ENCODE measurements at regions not wholly inside any gene's neighbourhood (a gene's known extent, or its start where the extent isn't known, plus 50 kb on each side); places are given as distances from the start of the nearest gene placed in this dataset.

DNA sequence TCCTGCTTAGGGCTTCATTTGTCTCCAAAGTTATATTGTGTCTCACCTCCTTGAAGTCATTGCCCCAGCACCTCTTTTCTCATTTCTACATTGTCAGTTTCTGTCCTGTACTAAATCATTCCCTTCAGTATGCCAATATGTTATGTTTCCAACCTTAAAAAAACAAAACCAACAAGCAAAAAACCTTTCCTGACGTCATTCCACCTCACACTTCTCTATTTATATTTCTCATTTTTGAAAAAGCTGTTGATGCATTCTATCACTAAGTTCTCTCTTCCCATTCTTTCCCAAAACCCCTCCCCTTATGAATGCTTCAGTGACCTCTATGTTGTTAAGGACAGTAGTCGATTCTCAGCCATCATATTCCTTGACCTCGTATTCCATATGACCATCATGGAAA, 98.7 kb upstream of the ARHGAP24 start:
- H3K27me3 ChIP-seq, result no peaks in the 10 kb centered on the region
- no peak for DNase-seq
- H3K9me3 ChIP-seq, result no peaks in the 10 kb centered on the region
- H3K36me3 ChIP-seq, result no peaks in the 10 kb centered on the region
- no peak overlapping the region for H3K4me3 ChIP-seq

- no peaks in the 10 kb centered on the region for H3K36me3 ChIP-seq
- H3K27me3 ChIP-seq, result no peaks in the 10 kb centered on the region
- no peaks in the 10 kb centered on the region for H3K9me3 ChIP-seq
- no peak for DNase-seq
- H3K4me3 ChIP-seq, result no peak overlapping the region
Observed at GRCh38 chr4:85381968-85382367, 93.0 kb upstream of the ARHGAP24 start.

GRCh38 chr4:85391071-85391470, 83.9 kb upstream of the ARHGAP24 start:
- Histone ChIP-seq H3K4me3 (no peak overlapping the region), H3K27me3 (no peaks in the 10 kb centered on the region), H3K36me3 (no peaks in the 10 kb centered on the region), H3K9me3 (no peaks in the 10 kb centered on the region)
- no peak for DNase-seq

GRCh38 chr4:85391589-85392410, 83.2 kb upstream of the ARHGAP24 start:
- Histone ChIP-seq H3K27me3 (no peaks in the 10 kb centered on the region), H3K4me3 (no peak overlapping the region), H3K36me3 (no peaks in the 10 kb centered on the region), H3K9me3 (no peaks in the 10 kb centered on the region)
- no peak for DNase-seq

DNA sequence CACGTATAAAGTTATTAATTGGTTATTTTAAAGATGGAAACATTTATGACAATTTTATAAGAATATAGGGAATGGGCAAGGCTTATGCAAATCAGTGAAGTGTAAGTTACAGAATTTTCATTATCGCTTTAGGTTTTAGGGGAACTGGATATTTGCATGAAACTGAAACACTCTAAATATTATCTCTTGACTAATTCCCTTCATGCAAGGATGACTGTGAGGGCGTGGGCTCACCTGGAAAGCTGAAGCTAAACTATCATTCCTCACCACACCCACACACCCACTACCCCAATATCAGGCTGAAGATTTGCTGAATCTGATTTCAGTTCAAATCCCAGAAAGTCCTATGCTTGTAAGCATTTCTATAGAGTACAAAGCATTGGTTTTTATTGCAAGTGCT, 81.7 kb upstream of the ARHGAP24 start:
- no peak for DNase-seq
- Histone ChIP-seq H3K9me3 (no peaks in the 10 kb centered on the region), H3K36me3 (no peaks in the 10 kb centered on the region), H3K27me3 (no peaks in the 10 kb centered on the region), H3K4me3 (no peak overlapping the region)

DNA sequence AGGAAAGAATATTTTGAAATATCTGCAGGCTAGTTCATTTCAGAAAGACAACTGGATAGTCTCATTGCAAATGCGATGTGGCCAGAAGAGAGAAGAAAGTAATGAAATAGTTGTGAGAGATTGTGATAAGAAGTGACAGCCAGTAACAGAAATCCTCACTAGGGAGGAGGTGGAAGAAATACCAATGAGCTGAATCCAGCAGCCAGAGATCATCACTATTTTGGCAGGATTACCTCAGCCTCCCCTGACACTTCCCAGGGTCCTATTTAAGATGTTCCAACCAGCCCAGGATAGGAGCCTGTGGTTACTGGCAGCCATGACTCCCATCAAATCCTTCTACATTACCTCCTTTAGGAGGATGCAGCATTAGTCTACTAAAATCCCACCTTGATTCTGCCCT, 76.7 kb upstream of the ARHGAP24 start:
- Histone ChIP-seq H3K4me3 (no peak overlapping the region), H3K36me3 (no peaks in the 10 kb centered on the region), H3K9me3 (no peaks in the 10 kb centered on the region), H3K27me3 (no peaks in the 10 kb centered on the region)
- DNase-seq, result peak; percentile 29

DNA sequence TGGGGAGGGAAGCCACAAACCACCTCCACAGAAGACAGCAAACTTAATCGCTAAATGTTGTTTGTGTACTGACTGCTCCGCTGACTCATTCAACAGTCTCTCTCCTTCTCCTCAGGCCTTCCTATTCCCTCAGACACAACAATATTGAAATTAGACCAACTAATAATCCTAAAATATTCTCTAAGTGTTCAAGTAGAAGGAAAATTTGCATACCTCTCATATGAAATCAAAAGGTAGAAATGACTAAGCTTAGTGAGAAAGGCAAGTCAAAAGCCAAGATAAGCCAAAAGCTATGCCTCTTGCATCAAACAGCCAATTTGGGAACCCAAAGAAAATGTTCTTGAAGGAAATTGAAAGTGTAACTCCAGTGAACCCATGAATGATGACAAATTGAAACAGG, 75.7 kb upstream of the ARHGAP24 start:
- H3K9me3 ChIP-seq, result no peaks in the 10 kb centered on the region
- no peak overlapping the region for H3K4me3 ChIP-seq
- no peaks in the 10 kb centered on the region for H3K27me3 ChIP-seq
- H3K36me3 ChIP-seq, result no peaks in the 10 kb centered on the region
- no peak for DNase-seq

GRCh38 chr4:85402371-85402770, 72.6 kb upstream of the ARHGAP24 start:
- peak; percentile 12 for DNase-seq
- Histone ChIP-seq H3K4me3 (no peak overlapping the region), H3K36me3 (no peaks in the 10 kb centered on the region), H3K9me3 (no peaks in the 10 kb centered on the region), H3K27me3 (no peaks in the 10 kb centered on the region)

- no peak overlapping the region for H3K4me3 ChIP-seq
- H3K36me3 ChIP-seq, result no peaks in the 10 kb centered on the region
- no peaks in the 10 kb centered on the region for H3K9me3 ChIP-seq
- no peaks in the 10 kb centered on the region for H3K27me3 ChIP-seq
- DNase-seq, result no peak
Observed at GRCh38 chr4:85406185-85406584, 68.8 kb upstream of the ARHGAP24 start.

- H3K27me3 ChIP-seq, result no peaks in the 10 kb centered on the region
- no peaks in the 10 kb centered on the region for H3K9me3 ChIP-seq
- H3K4me3 ChIP-seq, result no peak overlapping the region
- H3K36me3 ChIP-seq, result no peaks in the 10 kb centered on the region
- no peak for DNase-seq
Observed at GRCh38 chr4:85407546-85407945, 67.4 kb upstream of the ARHGAP24 start.

DNA sequence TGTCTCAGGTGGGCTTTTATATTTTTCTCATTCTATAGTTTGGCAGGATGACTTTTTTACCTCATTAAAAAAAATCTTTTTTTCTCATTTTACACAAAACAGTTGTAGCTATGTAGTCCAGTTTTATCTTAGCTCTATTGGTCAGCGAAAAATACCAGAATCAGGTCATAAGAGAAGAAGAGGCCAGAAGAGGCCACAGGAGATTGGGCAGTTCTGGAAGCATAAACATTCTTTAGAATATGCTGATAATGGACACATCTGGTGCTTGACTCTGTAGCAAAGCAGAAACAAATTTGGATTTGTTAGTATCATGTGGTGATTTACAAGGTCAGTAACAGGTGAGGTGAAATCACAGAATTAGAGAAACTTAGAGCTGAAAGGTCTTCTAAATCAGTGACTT, 66.6 kb upstream of the ARHGAP24 start:
- H3K27me3 ChIP-seq, result no peaks in the 10 kb centered on the region

DNA sequence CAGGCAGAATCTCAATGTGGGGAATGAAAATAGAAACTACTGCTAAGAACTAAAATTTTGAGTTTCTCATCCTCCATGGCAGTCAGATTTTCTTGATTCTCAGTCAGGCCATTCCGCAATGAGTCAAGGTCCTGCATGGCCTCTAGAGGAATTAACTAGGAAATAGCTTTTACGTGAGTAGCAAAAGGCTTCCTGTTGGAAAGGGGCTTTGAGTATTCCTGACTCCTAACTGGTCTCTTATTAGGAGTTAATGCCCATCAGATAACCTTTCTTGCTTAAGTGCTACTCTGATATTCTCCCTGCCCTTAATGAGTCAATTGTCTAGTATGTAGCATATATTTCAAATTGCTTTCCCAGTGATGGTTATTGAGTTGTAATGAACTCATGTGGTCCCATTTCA, 65.7 kb upstream of the ARHGAP24 start:
- Histone ChIP-seq H3K4me3 (no peak overlapping the region), H3K27me3 (no peaks in the 10 kb centered on the region), H3K36me3 (no peaks in the 10 kb centered on the region), H3K9me3 (no peaks in the 10 kb centered on the region)
- DNase-seq, result no peak

More for the DNA sequence above, 66.6 kb upstream of the ARHGAP24 start:
- Histone ChIP-seq H3K9me3 (no peaks in the 10 kb centered on the region), H3K36me3 (no peaks in the 10 kb centered on the region), H3K4me3 (no peak overlapping the region)
- DNase-seq, result no peak

GRCh38 chr4:85411386-85411785, 63.6 kb upstream of the ARHGAP24 start:
- no peaks in the 10 kb centered on the region for H3K27me3 ChIP-seq
- H3K4me3 ChIP-seq, result no peak overlapping the region
- DNase-seq, result no peak
- H3K36me3 ChIP-seq, result no peaks in the 10 kb centered on the region
- no peaks in the 10 kb centered on the region for H3K9me3 ChIP-seq

- DNase-seq, result no peak
- Histone ChIP-seq H3K4me3 (no peak overlapping the region), H3K27me3 (no peaks in the 10 kb centered on the region), H3K9me3 (no peaks in the 10 kb centered on the region), H3K36me3 (no peaks in the 10 kb centered on the region)
Observed at GRCh38 chr4:85414972-85415371, 60.0 kb upstream of the ARHGAP24 start.

DNA sequence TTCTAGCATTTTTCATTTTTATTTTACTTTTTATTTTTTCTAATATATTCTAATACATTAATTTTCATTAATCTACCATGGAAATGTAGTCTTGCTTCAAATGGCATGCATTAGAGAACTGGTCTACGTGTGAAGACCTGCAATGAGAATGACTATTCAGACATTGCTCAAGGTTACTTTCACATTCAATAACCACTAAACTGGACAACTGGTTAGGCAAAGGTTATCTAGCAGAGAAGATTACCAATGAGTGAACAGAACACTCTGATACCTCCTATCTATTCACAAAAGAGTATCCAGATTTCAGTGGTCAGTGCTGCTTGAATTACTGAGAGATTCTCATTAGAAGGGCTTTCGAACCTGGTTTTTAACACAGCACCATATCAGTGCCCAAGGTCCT, 58.9 kb upstream of the ARHGAP24 start:
- H3K36me3 ChIP-seq, result no peaks in the 10 kb centered on the region
- H3K27me3 ChIP-seq, result no peaks in the 10 kb centered on the region
- no peak overlapping the region for H3K4me3 ChIP-seq
- no peaks in the 10 kb centered on the region for H3K9me3 ChIP-seq
- DNase-seq, result no peak

DNA sequence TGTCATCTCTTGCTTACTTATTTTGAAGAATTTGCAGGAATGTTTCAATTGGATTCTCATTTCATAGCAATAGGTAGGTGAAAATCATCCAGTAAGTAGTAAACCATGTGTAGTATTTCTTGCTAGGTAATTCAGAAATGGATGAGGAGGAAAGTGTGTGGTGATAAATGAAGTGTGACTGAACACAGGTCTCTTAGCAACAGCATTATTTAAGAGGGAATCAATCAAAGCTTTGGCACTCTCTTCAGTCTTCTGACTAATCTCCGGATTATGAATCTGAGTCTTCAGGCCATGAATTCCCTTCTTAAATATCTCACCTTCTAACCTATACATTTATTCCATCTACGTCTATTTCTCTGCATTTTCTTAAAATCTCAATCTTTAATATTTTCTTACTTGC, 55.8 kb upstream of the ARHGAP24 start:
- Histone ChIP-seq H3K36me3 (no peaks in the 10 kb centered on the region), H3K27me3 (no peaks in the 10 kb centered on the region), H3K9me3 (no peaks in the 10 kb centered on the region), H3K4me3 (no peak overlapping the region)
- DNase-seq, result no peak

GRCh38 chr4:85420831-85421230, 54.1 kb upstream of the ARHGAP24 start:
- Histone ChIP-seq H3K36me3 (no peaks in the 10 kb centered on the region), H3K4me3 (no peak overlapping the region), H3K9me3 (no peaks in the 10 kb centered on the region), H3K27me3 (no peaks in the 10 kb centered on the region)
- DNase-seq, result no peak

GRCh38 chr4:85423431-85423830, 51.5 kb upstream of the ARHGAP24 start:
- H3K27me3 ChIP-seq, result no peaks in the 10 kb centered on the region

More at GRCh38 chr4:85423431-85423830, 51.5 kb upstream of the ARHGAP24 start:
- Histone ChIP-seq H3K9me3 (no peaks in the 10 kb centered on the region), H3K4me3 (no peak overlapping the region), H3K36me3 (no peaks in the 10 kb centered on the region)
- no peak for DNase-seq

Measured in MG63 (cell line).